Endothelial cell (in vitro differentiated cells): ENCODE measurements at regions not wholly inside any gene's neighbourhood (a gene's known extent, or its start where the extent isn't known, plus 50 kb on each side); places are given as distances from the start of the nearest gene placed in this dataset.

Experiments
- DNase-seq: peaks from one replicate; pipeline ENCODE4 v3.0.0; 2021; ENCODE audit warnings: low spot score
- H3K27ac Mint-ChIP-seq: one replicate; pipeline ENCODE4 v1.8.0; 2021; ENCODE audit warnings: mixed read lengths, inconsistent platforms; ENCODE audit not compliant: unreplicated experiment
- H3K27me3 Mint-ChIP-seq: one replicate; pipeline ENCODE4 v1.8.0; 2021; ENCODE audit warnings: mild to moderate bottlenecking, moderate library complexity, mixed read lengths, inconsistent platforms; ENCODE audit not compliant: unreplicated experiment
- H3K36me3 Mint-ChIP-seq: one replicate; pipeline ENCODE4 v1.8.0; 2021; ENCODE audit warnings: mild to moderate bottlenecking, low read depth, mixed read lengths, inconsistent platforms; ENCODE audit not compliant: unreplicated experiment
- H3K4me1 Mint-ChIP-seq: one replicate; pipeline ENCODE4 v1.8.0; 2021; ENCODE audit warnings: mild to moderate bottlenecking, mixed read lengths, inconsistent platforms; ENCODE audit not compliant: unreplicated experiment
- H3K4me3 Mint-ChIP-seq: one replicate; pipeline ENCODE4 v1.8.0; 2021; ENCODE audit warnings: mild to moderate bottlenecking, mixed read lengths, inconsistent platforms; ENCODE audit not compliant: unreplicated experiment
- H3K9me3 Mint-ChIP-seq: one replicate; pipeline ENCODE4 v1.8.0; 2021; ENCODE audit warnings: mixed read lengths, inconsistent platforms; ENCODE audit not compliant: unreplicated experiment
- TF ChIP-seq, protein P1 (sequence below): fragments of 200-600 bp; sonication (generic); IDR thresholded peaks from one replicate; pipeline ENCODE4 v1.5.0; 2021; ENCODE audit warnings: antibody characterized with exemption; ENCODE audit not compliant: unreplicated experiment

DNA sequence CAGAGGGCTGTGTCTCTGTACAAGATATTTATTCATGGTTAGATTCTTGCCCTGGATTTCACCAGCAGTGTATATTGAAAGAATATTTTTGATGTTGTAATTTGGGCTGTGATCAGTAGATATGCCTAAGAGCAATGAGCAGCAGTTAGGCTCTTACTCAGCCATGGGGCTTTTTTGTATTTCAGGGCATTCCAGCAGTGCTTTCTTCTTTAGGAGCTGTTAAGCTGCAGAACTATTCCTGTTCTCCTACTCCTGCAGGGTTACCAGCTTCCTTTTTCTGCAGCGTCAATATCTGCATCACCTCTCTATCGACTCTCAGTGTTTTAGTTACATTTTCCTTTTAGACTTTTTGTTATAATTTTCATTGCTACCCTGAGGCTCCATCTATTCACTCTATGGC, 206.2 kb downstream of the SLCO4C1 start:
- no peak for DNase-seq
- H3K9me3 Mint-ChIP-seq: no peaks in the 10 kb centered on the region
- no peaks in the 10 kb centered on the region for H3K4me1 Mint-ChIP-seq
- H3K27ac Mint-ChIP-seq: no peak overlapping the region
- TF ChIP-seq, protein P1, sequence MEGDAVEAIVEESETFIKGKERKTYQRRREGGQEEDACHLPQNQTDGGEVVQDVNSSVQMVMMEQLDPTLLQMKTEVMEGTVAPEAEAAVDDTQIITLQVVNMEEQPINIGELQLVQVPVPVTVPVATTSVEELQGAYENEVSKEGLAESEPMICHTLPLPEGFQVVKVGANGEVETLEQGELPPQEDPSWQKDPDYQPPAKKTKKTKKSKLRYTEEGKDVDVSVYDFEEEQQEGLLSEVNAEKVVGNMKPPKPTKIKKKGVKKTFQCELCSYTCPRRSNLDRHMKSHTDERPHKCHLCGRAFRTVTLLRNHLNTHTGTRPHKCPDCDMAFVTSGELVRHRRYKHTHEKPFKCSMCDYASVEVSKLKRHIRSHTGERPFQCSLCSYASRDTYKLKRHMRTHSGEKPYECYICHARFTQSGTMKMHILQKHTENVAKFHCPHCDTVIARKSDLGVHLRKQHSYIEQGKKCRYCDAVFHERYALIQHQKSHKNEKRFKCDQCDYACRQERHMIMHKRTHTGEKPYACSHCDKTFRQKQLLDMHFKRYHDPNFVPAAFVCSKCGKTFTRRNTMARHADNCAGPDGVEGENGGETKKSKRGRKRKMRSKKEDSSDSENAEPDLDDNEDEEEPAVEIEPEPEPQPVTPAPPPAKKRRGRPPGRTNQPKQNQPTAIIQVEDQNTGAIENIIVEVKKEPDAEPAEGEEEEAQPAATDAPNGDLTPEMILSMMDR: no peak
- no peak overlapping the region for H3K4me3 Mint-ChIP-seq
- no peaks in the 10 kb centered on the region for H3K36me3 Mint-ChIP-seq
- no peaks in the 10 kb centered on the region for H3K27me3 Mint-ChIP-seq

DNA sequence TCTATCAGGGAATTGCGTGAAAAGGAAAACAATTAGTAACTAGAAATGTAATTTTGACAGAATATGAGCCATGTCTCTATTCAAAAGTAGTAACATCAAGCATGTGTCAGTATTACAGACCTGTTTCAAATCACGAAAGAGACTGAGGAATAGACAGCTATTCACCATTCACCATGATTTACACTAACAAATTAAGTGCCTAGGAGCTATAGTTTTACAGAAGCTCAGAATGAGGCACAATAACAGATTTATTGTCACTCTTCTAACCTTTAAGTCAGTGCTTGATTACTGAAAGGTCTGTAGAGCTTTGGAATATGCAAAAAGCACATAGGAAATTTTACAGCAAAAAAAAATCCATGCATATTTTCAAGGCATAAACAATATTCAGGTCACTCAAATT, 208.2 kb downstream of the SLCO4C1 start:
- DNase-seq: no peak
- TF ChIP-seq, protein P1: no peak
- Mint-ChIP-seq H3K4me1 (no peaks in the 10 kb centered on the region), H3K27me3 (no peaks in the 10 kb centered on the region), H3K9me3 (no peaks in the 10 kb centered on the region), H3K36me3 (no peaks in the 10 kb centered on the region), H3K4me3 (no peak overlapping the region), H3K27ac (no peak overlapping the region)

DNA sequence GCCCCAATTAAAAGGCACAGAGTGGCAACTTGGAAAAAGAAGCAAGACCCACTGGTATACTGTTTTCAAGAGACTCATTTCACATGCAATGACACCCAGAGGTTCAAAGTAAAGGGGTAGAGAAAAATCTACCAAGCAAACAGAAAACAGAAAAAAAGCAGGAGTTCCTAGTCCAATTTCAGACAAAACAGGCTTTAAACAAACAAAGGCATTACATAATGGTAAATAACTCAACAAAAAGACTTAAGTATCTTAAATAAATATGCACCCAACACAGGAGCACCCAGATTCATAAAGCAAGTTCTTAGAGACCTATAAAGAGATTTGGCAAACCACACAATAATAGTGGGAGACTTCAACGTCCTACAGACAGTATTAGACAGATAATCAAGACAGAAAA, 215.8 kb downstream of the SLCO4C1 start:
- H3K27me3 Mint-ChIP-seq: peaks cover 6% of the 10 kb centered on the region
- H3K4me3 Mint-ChIP-seq: no peak overlapping the region
- TF ChIP-seq, protein P1: no peak
- no peak overlapping the region for H3K27ac Mint-ChIP-seq
- H3K4me1 Mint-ChIP-seq: no peaks in the 10 kb centered on the region
- H3K36me3 Mint-ChIP-seq: no peaks in the 10 kb centered on the region
- H3K9me3 Mint-ChIP-seq: no peaks in the 10 kb centered on the region
- no peak for DNase-seq

- no peak overlapping the region for H3K27ac Mint-ChIP-seq
- TF ChIP-seq, protein P1: no peak
Measured at GRCh38 chr5:102077920-102078319, 218.2 kb downstream of the SLCO4C1 start.

DNA sequence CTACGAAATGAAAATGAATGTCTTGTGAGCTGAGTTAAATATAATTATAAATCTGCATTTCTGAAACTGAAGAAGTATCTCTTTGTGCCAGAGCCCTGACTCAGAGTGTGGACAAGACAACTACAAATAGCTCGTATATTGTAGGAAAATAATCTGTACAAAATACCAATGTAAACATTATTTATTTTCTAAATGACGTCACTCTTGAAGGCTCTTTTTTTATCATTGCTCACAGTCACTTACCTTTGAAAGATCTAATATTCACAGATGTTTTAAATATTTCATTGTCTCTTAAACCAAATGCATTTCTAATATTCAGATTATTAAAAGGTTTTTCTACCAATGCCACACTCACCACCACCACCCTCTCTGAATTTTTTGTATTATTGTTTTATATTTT, 226.1 kb downstream of the SLCO4C1 start:
- H3K4me1 Mint-ChIP-seq: peaks cover 19% of the 10 kb centered on the region
- H3K9me3 Mint-ChIP-seq: no peaks in the 10 kb centered on the region
- H3K27ac Mint-ChIP-seq: no peak overlapping the region
- no peaks in the 10 kb centered on the region for H3K27me3 Mint-ChIP-seq
- TF ChIP-seq, protein P1: no peak
- no peak overlapping the region for H3K4me3 Mint-ChIP-seq
- H3K36me3 Mint-ChIP-seq: no peaks in the 10 kb centered on the region
- DNase-seq: no peak

More at GRCh38 chr5:102077920-102078319, 218.2 kb downstream of the SLCO4C1 start:
- no peak for DNase-seq
- Mint-ChIP-seq H3K27me3 (peaks cover 6% of the 10 kb centered on the region), H3K9me3 (no peaks in the 10 kb centered on the region), H3K36me3 (no peaks in the 10 kb centered on the region), H3K4me3 (no peak overlapping the region), H3K4me1 (no peaks in the 10 kb centered on the region)
